NCI-H2107 (cell line): ENCODE measurements at regions not wholly inside any gene's neighbourhood (a gene's known extent, or its start where the extent isn't known, plus 50 kb on each side); places are given as distances from the start of the nearest gene placed in this dataset.

ENCODE experiments used
- DNase-seq: peaks from one replicate; lab custom pipeline; 2025; lab: John Stamatoyannopoulos, UW

- DNase-seq = no peak
Observed at GRCh38 chr18:45168866-45169600, 446.2 kb upstream of the SLC14A2 start.

- DNase-seq = no peak
Observed at GRCh38 chr18:45169610-45170009, 445.7 kb upstream of the SLC14A2 start.

GRCh38 chr18:45171679-45172191 lies 443.5 kb upstream of the SLC14A2 start:
- no peak for DNase-seq

GRCh38 chr18:45173327-45173726 lies 441.9 kb upstream of the SLC14A2 start:
- no peak for DNase-seq

- DNase-seq = no peak
Observed at GRCh38 chr18:45173799-45174519, 441.3 kb upstream of the SLC14A2 start.

- DNase-seq = no peak
Observed at GRCh38 chr18:45174629-45175136, 440.6 kb upstream of the SLC14A2 start.

- no peak for DNase-seq
Observed at GRCh38 chr18:45175511-45175910, 439.8 kb upstream of the SLC14A2 start.

- DNase-seq = no peak
Observed at GRCh38 chr18:45186832-45187231, 428.4 kb upstream of the SLC14A2 start.

- no peak for DNase-seq
Observed at GRCh38 chr18:45191795-45192194, 423.5 kb upstream of the SLC14A2 start.

GRCh38 chr18:45197526-45197970 lies 417.7 kb upstream of the SLC14A2 start:
- DNase-seq = peak; percentile 79

- DNase-seq = no peak
Observed at GRCh38 chr18:45198526-45198925, 416.8 kb upstream of the SLC14A2 start.

GRCh38 chr18:45201029-45201428 lies 414.2 kb upstream of the SLC14A2 start:
- no peak for DNase-seq

- DNase-seq = no peak
Observed at GRCh38 chr18:45201489-45201888, 413.8 kb upstream of the SLC14A2 start.

- DNase-seq = no peak
Observed at GRCh38 chr18:45202061-45202460, 413.2 kb upstream of the SLC14A2 start.

- no peak for DNase-seq
Observed at GRCh38 chr18:45203677-45204076, 411.6 kb upstream of the SLC14A2 start.

- no peak for DNase-seq
Observed at GRCh38 chr18:45207328-45207727, 407.9 kb upstream of the SLC14A2 start.

GRCh38 chr18:45208164-45208563 lies 407.1 kb upstream of the SLC14A2 start:
- no peak for DNase-seq

GRCh38 chr18:45212181-45213039 lies 402.9 kb upstream of the SLC14A2 start:
- peak; percentile 82 for DNase-seq

- no peak for DNase-seq
Observed at GRCh38 chr18:45213040-45213333, 402.3 kb upstream of the SLC14A2 start.

GRCh38 chr18:45218436-45218835 lies 396.8 kb upstream of the SLC14A2 start:
- DNase-seq = no peak

- no peak for DNase-seq
Observed at GRCh38 chr18:45221363-45221762, 393.9 kb upstream of the SLC14A2 start.

GRCh38 chr18:45222180-45222579 lies 393.1 kb upstream of the SLC14A2 start:
- DNase-seq = no peak
